AG04449 (cell line): ENCODE measurements at regions not wholly inside any gene's neighbourhood (a gene's known extent, or its start where the extent isn't known, plus 50 kb on each side); places are given as distances from the start of the nearest gene placed in this dataset.
"Not testable (repeated sequence)": the region's sequence is repeated elsewhere in the genome, so short reads cannot be mapped to it uniquely, and the experiment has no call there.

ENCODE experiments used
- CTCF ChIA-PET: fragments of 350-600 bp; formaldehyde crosslinking; extraction: SDS; loops from one replicate; lab custom pipeline; 2021; ENCODE audit warnings: antibody characterized with exemption; lab: Yijun Ruan, JAX
- POLR2A ChIA-PET: fragments of 400-600, 350-600 bp; formaldehyde crosslinking; extraction: SDS; loops from one replicate; lab custom pipeline; 2020; ENCODE audit warnings: antibody characterized with exemption, inconsistent platforms; lab: Yijun Ruan, JAX
- DNase-seq: peaks from one replicate; pipeline ENCODE4 v3.0.0-alpha.2; 2010; ENCODE audit warnings: low read depth, low spot score
- H3K4me3 ChIP-seq: 2 replicates; pipeline ENCODE4 v1.5.1; 2011; ENCODE audit warnings: low read depth, mild to moderate bottlenecking, control low read depth, low read length
- CTCF ChIP-seq: IDR thresholded peaks from one replicate; pipeline ENCODE4 v1.5.1; 2011; ENCODE audit warnings: mild to moderate bottlenecking, moderate library complexity, low read length, control low read depth, inconsistent platforms; ENCODE audit not compliant: insufficient read depth; ENCODE audit errors: missing control alignments

DNA sequence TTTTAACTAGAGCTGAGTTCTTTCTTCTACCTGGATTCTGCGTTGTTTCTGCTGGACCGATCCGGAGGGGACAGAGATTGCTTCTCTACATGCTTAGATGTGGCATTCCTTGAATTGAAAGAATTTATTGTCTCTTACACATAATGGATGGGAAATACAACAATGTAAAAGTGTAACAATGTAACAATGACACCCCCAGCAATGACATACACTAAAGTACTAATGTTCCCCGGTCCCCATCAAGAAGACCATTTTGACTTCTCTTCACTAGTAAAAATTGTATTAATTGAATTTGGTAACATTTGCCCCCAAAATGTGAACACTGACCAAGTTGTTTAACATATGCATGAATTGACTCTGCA, 760.2 kb downstream of the TAF11L14 start:
- DNase-seq: no peak
- no peak overlapping the region for H3K4me3 ChIP-seq
- ChIA-PET POLR2A (no interaction called here), CTCF (no interaction called here)
- no peak for TF ChIP-seq CTCF

DNA sequence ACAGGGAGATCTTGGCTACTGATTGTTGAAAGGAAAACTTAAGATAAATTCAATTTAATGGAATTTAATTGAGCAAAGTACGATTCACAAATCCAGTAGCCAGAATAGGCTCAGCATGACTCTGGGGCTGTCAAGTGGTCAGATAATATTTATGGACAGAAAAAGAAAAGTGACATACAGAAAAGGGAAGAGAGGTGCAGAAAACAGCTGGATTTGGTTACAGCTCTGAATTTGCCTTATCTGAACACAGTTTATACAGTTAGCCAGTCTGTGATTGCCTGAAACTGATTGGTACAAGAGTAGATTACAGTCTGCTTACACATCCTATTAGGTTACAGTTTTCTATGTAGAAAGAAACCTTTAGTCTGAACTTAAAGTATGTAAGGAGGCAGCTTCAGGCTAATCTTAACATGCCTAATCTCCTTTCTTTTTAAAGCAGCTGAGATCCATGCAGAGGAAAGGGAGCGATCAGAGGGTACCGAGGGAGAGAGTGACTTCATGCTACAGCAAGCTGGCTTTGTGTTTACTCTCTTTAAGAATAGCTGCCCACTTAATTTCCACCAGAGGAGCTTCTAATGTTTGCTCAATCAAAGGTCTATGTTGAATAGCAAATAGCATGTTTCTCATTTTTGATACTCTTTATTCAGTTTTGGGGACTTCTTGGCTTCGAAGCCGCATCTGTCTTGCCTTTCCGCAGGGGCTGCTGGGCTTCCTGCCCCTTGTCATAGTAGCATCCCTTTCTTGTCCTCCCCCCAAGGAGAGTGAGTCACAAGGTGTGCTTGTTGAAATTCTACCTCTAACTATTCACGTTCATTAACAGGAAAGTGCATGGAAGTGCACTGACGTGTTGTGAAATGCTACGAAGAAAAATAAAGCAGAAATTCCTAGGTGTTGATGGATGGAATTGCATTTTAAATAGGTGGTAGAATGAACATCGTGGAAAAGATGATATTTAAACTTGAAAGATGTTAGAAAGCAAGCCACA, 761.2 kb downstream of the TAF11L14 start:
- POLR2A ChIA-PET: no interaction called here
- H3K4me3 ChIP-seq: no peak overlapping the region
- CTCF ChIA-PET: no interaction called here
- no peak for DNase-seq
- TF ChIP-seq CTCF: no peak

GRCh38 chr5:18397371-18397770, 763.1 kb downstream of the TAF11L14 start:
- no peak for DNase-seq
- ChIA-PET POLR2A (no interaction called here), CTCF (no interaction called here)
- H3K4me3 ChIP-seq: no peak overlapping the region
- TF ChIP-seq CTCF: no peak

- ChIA-PET POLR2A (no interaction called here), CTCF (no interaction called here)
- no peak for TF ChIP-seq CTCF
- no peak overlapping the region for H3K4me3 ChIP-seq
- no peak for DNase-seq
Measured at GRCh38 chr5:18397891-18398290, 763.6 kb downstream of the TAF11L14 start.

DNA sequence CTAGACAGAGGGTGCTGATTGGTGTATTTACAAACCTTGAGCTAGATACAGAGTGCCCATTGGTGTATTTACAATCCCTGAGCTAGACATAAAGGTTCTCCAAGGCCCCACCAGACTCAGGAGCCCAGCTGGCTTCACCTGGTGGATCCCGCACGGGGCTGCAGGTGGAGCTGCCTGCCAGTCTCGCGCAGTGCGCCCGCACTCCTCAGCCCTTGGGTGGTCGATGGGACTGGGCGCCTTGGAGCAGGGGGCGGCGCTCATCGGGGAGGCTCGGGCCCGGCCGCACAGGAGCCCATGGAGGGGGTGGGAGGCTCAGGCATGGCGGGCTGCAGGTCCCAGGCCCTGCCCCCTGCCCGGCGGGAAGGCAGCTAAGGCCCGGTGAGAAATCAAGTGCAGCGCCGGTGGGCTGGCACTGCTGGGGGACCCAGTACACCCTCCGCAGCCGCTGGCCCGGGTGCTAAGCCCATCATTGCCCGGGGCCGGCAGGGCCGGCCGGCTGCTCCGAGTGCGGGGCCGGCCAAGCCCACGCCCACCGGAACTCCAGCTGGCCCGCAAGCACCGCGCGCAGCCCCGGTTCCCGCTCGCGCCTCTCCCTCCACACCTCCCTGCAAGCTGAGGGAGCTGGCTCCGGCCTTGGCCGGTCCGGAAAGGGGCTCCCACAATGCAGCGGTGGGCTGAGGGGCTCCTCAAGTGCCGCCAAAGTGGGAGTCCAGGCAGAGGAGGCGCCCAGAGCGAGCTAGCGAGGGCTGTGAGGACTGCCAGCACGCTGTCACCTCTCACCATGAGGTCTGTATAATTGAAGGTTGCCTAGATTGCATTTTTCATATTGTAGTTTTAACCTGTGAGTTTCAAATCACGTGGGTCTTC, 765.4 kb downstream of the TAF11L14 start:
- DNase-seq: not testable (repeated sequence)

GRCh38 chr5:18403141-18403540, 768.9 kb downstream of the TAF11L14 start:
- TF ChIP-seq CTCF: no peak

More for the DNA sequence above, 765.4 kb downstream of the TAF11L14 start:
- H3K4me3 ChIP-seq, POLR2A ChIA-PET, CTCF ChIA-PET: not testable (repeated sequence)

More at GRCh38 chr5:18403141-18403540, 768.9 kb downstream of the TAF11L14 start:
- CTCF ChIA-PET: no interaction called here
- POLR2A ChIA-PET: no interaction called here
- H3K4me3 ChIP-seq: no peak overlapping the region
- DNase-seq: no peak
